ENCODE measurements at regions not wholly inside any gene's neighbourhood (a gene's known extent, or its start where the extent isn't known, plus 50 kb on each side); places are given as distances from the start of the nearest gene placed in this dataset.

DNA sequence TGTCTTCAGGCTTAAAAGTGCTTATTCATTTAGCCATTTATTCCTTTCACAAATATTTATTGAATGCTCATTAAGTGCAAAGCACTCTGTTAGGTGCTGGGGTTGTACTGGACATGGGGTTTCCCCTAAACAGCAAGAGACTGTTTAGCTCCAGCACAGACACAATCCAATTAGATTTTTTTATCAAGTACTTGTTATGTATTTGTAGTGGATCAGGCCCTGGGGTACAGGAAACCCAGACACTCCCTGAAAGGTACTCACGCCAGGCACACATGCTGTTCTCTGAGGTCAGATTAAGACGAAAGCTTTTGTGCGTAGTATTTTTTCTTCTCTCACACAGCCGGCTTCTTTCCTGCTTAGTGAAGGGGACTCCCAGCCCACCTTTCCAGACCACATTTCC is 218.1 kb upstream of the PLET1 start:
- TF ChIP-seq POLR2A (IDR thresholded peaks at IDR 0.05; ENCODE audit: low read depth, low read length) (no peak), TAF1 (IDR thresholded peaks at IDR 0.05; ENCODE audit: low read depth, low read length) (no peak), POLR2AphosphoS5 (IDR thresholded peaks at IDR 0.05; ENCODE audit: low read depth, low read length) (no peak), POU2F2 (IDR thresholded peaks at IDR 0.05; ENCODE audit: low read depth, low read length) (no peak)

Measured in GM12891 (cell line).